Germinal center (tissue), 1 donor: ENCODE measurements at regions not wholly inside any gene's neighbourhood (a gene's known extent, or its start where the extent isn't known, plus 50 kb on each side); places are given as distances from the start of the nearest gene placed in this dataset.

ENCODE experiments used
- DNase-seq: peaks from one replicate; pipeline ENCODE4 v3.0.0; 2012; ENCODE audit warnings: mixed read lengths, low spot score

DNA sequence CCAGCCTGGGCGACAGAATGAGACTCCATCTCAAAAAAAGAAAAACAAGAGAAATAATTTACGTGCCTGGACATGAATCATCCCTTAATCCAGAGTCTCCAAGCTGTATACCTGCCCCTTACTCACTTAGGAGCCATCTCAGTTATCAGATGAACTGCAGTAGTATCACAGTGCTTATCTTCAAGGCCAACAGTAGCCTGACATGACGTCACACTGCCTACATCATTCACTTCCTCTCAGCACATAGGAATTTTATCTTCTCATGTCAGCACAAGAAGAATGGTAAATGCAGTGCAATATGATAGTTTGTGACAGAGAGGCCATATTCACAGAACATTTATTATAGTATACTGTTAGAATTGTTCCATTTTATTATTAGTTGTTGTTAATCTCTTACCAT lies 216.6 kb downstream of the SS18 start:
- DNase-seq: no peak

GRCh38 chr18:25866331-25866730 lies 224.1 kb downstream of the SS18 start:
- no peak for DNase-seq

DNA sequence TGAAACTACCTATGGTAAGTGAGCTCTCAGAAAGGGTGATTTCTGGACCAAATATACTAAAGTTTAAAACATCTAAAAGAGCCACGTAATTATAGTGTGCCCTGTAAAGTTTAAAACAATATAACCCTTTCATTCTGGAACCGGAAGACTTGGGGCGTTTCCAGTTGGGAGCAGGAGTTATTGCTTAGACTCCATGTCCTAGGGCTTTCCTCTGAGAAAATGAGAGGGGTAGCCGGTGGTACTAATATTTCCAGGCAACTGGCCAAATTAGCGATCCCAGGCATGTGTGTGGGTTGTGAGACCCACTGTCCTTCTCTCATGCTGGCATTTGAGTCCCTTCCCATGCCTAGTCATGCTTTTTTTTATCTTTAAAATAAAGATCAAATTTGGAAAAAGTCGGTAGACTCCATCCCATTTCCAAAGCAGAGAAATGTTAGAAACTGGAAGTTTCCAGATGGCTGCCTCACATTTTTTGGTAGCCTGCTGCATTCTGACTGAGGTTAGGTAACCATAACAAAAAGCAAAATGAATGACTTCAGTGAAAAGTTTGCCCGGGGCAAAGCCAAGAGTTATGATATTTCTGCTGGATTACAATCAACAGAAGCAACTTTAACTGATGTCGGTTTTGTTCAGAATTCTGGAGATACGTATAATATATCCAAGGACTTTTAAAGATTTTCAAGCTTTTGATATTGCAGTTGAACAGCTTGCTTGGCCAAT lies 227.4 kb downstream of the SS18 start:
- no peak for DNase-seq

DNA sequence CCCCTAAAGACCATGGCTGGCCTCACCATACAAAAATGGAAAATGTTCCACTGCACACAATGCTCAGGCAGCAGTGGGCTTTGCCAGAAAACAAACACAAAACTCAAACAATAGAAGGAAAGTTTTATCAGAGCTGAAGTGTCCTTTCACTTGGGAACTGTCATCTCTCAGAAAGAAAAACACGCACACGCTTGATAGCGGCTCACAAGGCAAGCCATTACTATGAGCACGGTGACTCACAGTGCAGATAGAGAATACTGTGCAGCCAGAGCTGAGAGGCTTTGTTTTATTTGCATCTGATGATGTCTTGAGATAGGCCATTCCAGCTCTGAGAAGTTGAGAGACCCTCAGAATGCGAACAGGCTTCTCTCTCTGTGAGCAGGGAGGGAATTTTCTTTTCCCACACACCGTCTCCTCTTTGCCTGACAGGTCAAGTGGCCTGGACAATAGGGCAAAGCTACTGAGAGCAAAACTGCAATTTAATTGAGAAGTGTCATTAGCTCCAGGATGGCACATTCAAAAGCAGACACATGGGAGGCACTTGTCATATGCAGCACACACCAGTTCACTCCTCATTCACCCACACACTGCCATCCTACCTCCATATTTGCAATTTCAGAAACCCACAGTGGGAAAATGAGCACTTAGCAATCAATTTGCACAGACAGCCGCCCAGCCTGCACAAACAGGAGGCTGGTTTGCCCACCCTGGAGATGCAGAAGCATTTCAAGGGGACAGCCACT lies 236.6 kb downstream of the SS18 start:
- no peak for DNase-seq

- no peak for DNase-seq
These were observed 246.6 kb downstream of the SS18 start for GRCh38 chr18:25843791-25844190.

GRCh38 chr18:25842665-25843064 lies 247.7 kb downstream of the SS18 start:
- DNase-seq: no peak

- no peak for DNase-seq
These were observed 256.4 kb downstream of the SS18 start for GRCh38 chr18:25834061-25834460.

DNA sequence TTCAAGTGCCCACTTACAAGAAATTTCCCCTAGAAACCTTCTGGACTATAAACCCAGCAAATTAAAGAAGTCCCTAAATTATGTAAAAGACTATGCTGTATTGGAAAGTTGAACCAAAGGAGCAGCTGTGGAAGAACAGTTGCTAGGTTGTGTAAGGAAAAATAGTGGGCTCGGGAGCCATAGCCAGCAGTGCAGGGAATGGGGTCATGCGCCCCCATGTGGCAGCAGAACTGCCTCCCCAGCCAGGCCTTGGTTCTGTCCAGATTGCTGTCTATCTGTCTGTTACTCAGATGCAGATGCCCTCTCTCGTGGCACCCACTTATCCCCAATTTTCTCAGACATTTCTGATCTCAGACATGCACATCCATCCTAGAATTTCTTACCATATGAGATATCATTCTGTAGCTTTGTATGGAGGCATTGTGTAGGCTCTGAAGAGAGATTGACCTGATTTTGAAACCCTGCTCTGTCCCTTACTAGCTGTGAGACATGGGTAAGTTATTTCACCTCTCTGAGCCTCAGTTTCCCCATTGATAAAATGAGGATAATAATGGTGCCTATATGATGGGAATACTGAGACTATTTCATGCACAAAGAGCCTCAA lies 258.3 kb downstream of the SS18 start:
- peak; percentile 28 for DNase-seq

DNA sequence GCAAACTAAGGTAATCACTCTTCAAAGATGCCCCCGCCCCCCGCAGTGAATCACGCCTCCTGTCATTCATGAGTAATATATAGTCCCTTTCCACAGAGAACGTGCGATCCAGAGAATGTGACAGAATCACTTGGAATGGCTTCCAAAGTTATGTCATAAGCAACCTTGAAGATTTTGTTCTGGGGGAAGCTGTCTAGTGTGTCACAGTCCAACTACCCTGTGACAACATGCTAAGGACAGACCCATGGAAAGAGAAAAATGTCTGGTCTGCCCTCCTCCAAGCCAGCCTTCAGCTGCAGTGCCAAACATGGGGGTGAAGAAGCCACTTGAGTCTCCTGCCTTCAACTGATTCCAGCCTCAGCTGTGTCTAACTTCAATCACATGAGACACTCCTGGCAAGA lies 259.1 kb downstream of the SS18 start:
- no peak for DNase-seq

DNA sequence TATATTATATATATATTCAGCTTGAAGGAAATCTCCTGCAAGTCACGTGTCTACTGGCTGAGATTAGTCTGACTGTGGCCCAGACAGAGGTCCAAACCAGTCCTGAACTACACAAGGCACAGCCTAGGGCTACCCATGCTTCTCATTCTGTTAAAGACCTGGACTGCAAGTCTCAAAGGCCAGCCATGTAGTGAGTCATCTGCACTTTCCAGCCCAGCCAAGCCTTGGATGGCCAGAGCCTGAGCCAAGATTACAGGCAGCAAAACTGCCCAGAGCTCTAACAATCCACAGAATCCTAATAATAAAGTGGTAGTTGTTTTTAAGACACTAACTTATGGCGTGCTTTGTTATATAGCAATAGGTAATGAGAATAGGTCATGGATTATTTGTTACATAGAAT lies 259.6 kb downstream of the SS18 start:
- no peak for DNase-seq

- no peak for DNase-seq
These were observed 262.4 kb downstream of the SS18 start for GRCh38 chr18:25827961-25828561.

GRCh38 chr18:25827228-25827627 lies 263.2 kb downstream of the SS18 start:
- no peak for DNase-seq

- no peak for DNase-seq
These were observed 263.6 kb downstream of the SS18 start for GRCh38 chr18:25826823-25827222.

GRCh38 chr18:25825979-25826776 lies 264.2 kb downstream of the SS18 start:
- DNase-seq: no peak

DNA sequence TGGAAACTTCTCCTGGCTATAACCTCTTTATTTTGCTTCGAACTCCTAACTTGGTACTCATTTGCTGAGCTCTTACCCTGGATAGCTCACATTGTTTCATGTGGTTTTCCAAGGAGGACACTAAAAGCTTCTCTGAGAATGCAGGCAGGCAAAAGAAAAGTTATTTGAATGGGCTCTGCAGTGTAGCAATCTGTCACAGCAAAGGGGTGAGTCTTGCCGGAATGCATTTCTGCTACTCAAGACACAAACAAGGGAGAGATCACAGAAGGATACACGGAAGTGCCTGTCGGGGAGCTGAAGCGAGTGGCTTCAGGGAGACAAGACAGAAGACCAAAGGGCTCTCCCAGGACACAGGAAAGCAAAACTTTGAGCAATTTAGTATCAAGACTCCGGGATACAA lies 265.4 kb downstream of the SS18 start:
- DNase-seq: no peak

GRCh38 chr18:25819746-25820363 lies 270.6 kb downstream of the SS18 start:
- DNase-seq: no peak

- no peak for DNase-seq
These were observed 271.9 kb downstream of the SS18 start for GRCh38 chr18:25818505-25818904.

DNA sequence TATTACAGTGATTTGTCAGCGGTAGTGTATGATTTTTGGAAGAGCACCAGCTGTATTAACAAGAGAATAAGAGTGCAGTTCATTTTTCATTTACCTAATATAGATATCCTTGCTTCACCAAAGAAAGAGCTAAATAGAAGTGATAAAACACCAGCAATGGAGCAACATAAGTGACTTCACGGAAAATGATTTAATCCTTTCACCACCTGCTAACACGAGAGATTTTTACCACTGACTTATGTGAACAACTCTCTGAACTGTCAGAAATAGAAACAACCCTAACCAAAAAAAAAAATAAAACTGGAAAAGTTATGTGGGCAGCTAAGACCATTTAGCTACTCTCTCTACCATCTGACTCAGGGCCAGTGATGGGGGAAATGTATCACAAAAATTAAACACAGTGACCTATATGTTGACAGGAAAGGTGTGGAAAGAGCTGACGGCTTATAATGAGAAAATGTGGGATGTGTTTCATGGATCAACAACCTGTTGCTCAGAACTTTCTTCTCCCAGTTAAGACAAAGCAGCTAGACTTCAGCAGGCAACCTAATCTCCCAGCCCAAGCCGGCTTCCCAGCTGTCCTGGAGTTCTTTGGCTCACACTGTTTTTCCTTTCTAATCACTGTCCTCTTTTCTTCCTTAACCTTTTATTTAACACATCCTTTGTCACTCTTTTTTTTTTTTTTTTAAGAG lies 272.7 kb downstream of the SS18 start:
- DNase-seq: no peak

DNA sequence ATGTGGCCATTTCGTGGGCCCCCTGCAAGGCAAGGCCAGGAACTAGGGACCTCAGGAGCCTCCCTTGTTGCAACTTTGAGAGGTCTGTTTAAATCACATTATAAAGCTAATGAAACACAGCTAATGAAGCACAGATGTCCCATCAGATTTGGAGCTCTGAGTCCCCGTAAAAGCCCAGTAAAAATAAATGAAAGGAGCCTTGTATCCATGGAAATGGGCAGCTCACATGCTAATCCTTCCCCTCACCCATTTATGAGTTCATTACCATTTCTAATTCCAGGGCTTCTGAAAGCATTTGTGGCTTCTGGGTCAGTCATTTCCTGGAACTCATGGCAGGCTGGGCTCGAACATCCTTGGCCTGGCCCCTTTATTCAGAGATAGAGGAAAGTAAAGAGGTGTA lies 274.8 kb downstream of the SS18 start:
- no peak for DNase-seq

DNA sequence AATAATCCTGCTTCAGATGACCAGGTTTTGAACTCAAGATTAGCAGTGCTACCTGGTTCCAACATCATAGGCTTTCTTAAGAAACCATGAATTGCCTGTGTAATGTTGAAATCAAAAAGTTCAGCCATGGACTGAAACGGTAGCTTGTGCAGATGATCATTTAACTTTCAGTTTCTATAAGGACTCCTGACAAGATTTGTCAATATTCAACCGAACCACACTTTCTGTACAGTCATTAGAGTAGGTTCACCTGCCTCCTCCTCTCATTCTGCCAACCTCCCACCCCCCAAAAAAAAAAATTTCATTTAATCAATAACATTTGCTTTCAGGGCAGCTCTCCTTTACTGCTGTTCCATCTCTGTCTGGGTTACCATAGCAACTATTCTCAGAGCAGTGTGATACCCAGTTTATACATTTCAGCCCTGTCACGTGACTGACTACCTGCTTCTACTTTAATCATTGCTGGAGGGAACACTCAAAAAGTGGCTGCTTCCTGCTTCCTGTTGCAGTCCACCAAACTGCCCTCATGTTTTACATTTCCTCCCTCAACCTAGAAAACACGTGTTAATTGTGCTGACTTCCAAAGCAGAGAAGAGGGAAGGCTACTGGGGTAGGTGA lies 275.5 kb downstream of the SS18 start:
- DNase-seq: no peak

DNA sequence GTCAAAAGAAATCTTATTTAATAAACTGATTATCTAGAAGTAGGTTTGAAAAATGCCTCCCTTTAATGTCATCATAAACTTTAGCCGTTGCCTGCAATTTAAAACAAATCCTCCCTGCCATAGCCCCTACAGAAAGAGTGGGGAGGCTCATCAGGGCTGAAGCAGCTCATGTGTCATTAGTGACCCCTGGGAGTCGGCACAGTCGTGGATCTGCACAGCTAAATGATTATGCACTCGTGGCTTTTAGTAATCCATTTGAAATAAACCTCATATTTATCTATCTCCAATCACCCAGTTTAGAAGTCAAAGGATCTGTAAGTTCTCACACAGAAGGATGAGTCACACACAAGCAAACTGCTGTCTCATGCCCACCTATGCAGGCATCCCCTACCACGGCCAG lies 277.3 kb downstream of the SS18 start:
- DNase-seq: no peak
